Activated T-cell treated with anti-CD3 and anti-CD28 coated beads for 1 hour (primary cell): ENCODE measurements at regions not wholly inside any gene's neighbourhood (a gene's known extent, or its start where the extent isn't known, plus 50 kb on each side); places are given as distances from the start of the nearest gene placed in this dataset.
"Not testable (repeated sequence)": the region's sequence is repeated elsewhere in the genome, so short reads cannot be mapped to it uniquely, and the experiment has no call there.

ENCODE experiments used
- DNase-seq: peaks from one replicate; pipeline ENCODE4 v3.0.0-alpha.2; 2020; ENCODE audit warnings: low read depth

DNA sequence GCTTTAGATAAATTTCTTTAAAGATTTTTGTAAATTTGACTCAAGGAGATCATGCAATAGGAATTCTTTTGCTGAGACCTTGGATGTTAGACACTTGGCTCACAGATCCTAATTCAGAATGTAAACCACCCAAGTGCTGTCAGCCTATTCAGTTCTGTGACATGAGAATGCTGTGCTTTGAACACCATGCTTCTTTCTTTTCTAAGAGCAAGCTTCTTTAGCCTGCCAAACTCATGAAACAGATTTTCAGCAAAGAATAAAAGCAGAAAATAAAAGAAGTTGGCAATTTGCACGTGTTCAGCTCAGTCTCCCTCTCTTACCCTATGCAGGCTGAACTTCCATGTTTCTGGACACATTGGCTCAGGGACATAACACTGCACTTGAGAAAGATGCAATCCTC lies 845.8 kb downstream of the UQCRFS1 start:
- DNase-seq: no peak

DNA sequence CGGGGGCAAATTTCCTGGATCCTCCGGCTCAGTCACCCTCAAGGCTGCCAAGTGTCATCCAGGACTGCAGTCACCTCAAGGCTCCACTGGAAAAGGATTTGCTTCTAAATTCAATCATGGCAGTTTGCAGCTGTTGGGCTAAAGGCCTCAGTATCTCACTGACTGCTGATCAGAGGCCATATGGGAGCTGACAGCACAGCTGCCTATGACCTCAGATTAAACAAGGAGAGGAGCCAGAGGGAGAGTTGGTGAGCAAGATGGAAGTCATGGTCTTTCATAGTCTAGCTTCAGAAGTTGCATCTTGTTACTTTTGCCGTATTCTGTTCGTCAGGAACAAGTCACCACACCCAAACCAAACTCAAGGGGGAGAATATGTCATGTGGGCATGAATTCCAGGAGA lies 849.7 kb downstream of the UQCRFS1 start:
- DNase-seq: no peak

DNA sequence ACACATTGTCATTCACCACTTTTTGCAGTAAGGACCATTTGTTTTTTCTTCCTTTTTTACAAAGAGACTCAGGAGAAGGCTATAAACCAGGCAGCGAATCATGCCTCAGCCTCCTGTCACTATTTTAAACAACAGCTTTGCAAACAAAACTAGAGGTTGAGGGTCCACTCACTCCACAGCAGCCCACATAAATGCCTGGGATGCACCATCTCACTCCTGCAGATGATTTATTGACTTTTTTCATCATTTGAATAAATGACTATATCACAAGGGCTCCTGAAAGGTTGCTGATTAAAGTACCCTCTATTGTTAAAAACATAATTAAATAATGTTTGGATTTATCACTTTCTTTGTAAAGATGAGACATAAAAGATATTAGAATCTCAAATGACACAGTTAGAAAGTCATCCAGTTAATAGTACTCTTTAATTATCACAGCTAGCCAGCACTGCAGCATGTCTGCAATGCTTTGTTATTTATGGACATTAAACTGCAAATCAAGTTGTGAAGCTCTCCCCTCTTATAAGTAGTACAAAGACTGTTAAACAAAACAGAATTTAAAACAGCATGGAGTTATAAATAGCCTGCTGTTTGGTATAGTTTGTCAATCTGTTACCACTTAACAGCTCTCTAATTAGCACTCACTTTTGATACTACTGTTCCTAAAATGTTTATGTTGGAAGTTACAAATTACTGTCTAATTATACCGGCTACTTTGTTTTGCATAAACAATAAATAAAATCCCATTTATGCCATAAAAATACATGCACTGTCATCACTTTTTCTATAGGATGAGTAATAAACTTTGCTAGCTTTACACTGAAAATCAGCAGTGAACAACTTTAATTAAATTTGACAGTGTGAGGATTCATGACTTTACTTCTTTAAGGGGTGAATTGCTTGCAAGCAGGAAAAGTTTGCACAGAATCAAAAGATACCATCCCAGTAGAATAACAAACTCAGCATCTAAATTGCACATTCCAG lies 853.2 kb downstream of the UQCRFS1 start:
- no peak for DNase-seq

DNA sequence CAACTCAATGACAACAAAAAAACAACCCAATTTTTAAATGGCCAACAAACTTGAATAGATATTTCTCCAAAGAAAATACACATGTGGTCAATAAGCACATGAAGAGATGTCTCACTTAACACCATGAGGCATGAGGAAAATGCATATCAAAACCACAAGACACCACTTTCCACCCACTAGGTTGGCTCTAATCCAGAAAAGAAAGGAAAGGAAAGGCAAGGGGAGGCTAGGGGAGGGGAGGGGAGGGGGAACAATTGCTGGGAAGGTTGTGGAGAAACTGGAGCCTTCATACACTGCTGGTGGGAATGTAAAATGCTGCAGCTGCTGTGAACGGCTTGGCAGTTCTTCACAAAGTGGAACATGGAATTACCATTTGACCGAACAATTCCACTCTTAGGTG lies 854.3 kb downstream of the UQCRFS1 start:
- no peak for DNase-seq

DNA sequence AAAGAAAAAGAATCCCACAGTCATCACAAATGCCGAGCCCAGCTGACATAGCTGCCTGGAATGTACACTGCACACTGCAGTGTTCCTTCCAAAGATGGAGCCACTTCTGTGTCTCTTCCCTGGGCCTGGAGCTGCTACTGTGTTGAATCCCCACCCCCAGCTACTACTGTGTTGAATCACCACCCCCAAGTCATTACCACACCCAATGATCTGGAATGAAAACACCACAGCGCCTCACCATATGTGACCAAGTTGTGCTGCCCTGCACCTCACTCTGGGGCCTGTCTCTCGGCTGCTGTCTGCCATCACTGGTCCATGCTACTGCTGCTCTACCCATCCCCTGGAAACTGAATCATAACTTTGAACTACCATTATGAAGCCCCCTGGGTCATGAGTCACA lies 861.2 kb downstream of the UQCRFS1 start:
- DNase-seq: no peak

DNA sequence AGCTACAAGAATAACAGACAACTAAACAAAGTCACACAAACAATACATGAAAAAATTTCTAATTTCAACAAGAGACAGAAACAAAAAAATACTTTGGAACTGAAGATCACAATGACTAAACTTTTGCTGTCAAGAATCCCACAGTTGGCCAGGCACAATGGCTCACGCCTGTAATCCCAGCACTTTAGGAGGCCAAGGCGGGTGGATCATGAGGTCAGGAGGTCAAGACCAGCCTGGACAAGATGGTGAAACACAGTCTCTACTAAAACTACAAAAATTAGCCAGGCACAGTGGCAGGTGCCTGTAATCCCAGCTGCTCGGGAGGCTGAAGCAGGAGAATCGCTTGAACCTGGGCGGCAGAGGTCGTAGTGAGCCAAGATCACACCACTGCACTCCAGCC lies 861.6 kb downstream of the UQCRFS1 start:
- DNase-seq: not testable (repeated sequence)

DNA sequence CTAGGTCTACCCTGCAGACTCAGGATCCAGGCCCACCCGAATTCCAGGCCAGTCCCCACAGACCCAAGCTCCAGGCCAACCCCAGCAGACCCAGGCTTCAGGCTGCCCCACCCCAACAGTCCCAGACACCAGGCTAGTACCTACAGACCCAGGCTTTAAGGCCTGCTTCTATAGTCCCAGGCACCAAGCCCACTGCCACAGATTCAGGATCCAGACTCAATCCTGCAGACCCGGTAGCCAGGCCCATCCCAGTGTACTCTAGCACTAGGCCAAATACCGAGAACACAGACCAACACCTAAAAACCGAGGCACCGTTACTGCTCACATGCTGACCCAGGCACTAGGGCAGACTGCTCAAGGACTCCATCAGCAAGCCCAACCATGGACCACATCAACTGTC lies 862.3 kb downstream of the UQCRFS1 start:
- DNase-seq: no peak

DNA sequence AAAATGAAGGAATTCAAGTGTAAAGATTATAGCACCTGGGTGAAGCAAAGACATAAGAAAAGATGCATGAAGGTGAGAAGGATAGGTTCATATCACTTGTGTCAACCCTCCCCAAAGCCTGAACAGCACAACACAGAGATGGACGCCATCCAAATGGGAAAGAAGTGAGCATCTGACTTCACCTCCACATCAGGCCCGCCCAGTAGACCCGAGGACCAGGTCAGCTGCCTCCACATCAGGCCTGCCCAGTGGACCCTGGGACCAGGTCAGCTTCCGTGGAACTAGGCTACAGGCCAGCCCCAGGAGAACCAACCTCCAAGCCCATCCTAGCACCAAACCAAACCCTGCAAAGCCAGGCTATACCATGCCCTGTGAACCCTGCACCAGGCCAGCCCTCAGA lies 862.9 kb downstream of the UQCRFS1 start:
- DNase-seq: no peak

DNA sequence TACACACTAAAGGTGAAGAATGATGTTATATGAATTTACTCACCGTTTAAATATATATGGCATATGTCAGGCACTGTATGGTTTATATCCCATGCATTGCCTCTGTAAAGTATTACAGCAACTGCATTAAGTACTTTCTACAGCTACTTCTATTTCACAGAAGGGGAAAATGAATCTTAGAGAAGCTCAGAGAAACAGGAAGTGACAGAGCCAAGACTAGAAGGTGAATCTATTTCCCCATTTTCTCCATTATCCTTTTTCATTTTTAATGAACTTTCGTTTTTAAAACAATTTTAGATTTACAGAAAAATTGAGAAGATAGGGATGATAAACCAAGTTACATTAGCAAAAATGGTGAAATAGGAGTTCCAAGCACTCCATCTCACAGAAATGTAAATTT lies 863.3 kb downstream of the UQCRFS1 start:
- no peak for DNase-seq

DNA sequence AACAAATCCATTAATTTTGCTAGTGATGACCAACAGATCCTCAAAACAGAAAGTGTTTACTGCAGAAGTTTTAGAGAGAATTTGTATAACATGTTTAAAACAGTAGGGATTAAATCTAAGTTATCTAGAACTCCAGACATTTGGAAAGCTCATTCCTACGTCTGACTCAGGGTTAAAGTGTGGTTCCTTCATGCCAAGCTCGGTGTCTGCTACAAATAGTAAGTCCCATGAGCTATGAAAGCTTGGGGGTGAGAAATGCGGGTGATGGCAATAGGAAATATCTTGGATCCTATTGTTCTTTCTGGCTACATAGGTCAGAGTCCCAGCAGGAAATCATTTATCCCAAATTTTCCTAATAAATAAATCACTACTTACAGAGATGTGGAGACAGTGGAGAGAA lies 867.1 kb downstream of the UQCRFS1 start:
- no peak for DNase-seq

DNA sequence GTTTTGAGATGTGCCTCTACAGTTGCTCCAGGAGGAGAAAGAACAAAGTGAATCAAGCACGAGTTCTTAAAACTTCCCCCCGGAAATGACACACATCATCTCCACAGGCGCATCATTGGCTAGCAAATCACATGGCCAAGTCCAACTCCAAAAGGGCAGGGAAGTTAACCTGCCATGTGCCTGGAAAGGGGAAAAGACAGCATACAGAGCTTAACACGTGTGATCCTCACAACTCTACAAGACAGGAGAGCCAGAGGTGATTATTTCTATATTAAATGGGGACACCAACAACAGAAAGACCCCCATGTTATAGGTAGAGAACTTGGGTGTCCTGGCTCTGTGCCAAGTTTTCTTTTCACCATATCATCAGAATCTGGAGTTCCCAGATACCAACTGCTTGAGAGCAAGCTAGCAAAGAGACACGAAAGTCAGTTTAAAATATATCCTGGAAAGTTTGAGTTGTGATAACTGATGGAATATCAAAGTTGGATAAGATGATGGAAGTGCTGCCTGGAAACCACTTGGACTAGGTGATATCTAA lies 871.1 kb downstream of the UQCRFS1 start:
- DNase-seq: no peak

DNA sequence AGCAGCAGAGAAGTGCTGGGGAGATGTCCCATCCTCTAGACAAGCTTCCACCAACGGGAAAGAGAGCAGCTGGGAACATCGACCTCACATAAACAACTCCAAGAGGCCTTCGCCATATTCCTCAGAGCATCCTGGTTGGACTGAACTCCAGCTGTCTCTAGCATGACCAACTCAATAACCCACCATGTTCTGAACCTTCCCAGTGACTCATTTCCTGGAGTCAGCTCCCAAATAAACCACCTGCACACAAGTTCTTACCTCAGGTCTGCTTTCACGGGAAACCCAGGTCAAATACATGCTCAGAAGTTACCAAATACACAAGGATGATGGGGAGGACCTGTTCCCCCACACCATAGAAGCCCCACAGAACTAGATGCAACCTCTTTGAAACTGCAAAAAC lies 878.5 kb downstream of the UQCRFS1 start:
- DNase-seq: no peak

DNA sequence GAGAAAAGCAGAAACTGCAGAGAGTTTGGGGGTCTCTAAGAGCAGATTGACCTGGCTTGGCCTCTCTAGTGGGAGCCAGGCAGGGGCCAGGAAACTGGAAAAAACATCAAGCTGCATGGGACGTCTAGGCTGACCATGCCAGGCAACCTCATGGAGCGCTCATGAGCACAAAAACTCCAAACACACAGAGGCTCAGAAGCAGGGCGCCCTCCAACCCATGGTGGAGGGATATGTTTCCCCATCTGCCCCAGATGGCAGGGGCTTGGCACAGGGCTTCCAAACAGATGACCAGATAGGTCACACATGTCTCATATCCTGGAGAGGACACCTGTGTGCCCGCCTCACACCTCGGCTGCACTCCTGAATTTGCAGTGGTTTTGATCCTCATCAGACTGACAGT lies 879.0 kb downstream of the UQCRFS1 start:
- DNase-seq: no peak

DNA sequence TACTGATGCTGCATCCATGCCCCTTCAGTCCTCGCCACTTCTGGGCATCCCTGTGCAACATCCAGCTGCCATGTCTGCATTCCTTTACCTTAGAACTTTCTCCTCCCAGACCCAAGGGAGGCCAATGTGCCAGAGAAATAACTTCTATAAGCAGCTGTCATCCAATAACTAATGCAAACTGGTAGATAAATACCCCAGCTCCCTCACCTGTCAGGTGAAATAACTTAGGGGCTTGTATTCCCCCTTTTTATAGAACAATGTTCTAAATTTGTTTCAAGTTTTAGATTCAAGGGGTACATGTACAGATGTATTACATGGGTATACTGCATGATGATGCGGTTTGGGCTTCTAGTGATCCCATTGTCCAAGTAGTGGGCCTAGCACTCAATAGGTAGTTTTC lies 880.1 kb downstream of the UQCRFS1 start:
- no peak for DNase-seq

DNA sequence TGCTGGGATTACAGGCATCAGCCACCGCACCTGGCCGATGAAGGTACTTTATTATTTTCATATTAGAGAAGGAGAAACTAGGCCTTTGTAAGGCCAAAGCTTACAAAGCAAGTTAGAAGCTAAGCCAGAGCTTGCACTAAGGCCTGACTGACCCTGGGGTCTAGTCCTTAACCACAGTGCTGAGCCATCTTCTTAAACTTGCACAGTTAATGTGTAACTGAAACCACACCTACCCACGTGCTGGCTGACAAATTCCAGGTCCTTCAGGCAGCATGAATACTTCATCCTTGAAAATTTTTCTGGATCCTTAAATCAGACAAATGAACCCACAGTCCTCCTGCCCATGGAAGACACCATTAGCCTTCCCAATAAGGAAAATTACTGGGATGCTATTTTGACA lies 880.6 kb downstream of the UQCRFS1 start:
- DNase-seq: no peak

DNA sequence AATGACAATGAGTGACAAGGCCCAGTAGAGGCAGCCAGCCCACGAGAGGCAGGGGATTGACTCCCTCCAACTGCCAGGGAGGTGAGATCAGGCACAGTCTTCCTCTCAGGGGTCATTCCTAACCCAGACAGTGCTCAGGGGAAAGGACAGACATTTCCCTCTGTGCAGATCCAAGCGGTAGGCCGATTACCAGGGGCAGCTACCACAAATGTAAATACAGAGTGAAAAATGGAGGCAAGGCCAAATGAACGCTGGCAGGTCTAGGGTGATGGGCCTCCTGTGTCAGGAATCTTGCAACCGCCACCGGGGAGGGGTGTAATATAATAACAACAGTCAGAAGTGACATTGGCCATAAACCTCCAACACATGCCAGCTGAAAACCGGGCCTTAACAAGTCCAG lies 881.4 kb downstream of the UQCRFS1 start:
- DNase-seq: no peak

DNA sequence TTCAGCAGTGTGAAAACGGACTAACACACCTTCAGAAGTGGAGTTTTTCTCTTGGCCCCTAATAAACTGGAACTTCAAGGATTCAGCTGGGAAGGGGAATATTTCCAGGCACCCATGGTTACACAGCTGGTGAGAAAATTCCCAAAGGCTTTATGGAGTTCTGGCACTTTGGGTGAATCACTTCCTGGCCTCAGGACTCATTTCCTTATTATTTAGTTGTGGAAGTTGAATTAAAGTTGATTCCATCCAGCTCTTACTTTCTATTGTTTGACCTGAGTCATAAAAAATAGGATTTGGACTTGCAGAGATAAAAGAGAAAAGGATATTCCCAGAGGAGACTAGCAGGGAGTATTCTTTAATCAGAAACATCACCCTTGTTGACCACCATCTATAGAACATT lies 882.1 kb downstream of the UQCRFS1 start:
- no peak for DNase-seq

DNA sequence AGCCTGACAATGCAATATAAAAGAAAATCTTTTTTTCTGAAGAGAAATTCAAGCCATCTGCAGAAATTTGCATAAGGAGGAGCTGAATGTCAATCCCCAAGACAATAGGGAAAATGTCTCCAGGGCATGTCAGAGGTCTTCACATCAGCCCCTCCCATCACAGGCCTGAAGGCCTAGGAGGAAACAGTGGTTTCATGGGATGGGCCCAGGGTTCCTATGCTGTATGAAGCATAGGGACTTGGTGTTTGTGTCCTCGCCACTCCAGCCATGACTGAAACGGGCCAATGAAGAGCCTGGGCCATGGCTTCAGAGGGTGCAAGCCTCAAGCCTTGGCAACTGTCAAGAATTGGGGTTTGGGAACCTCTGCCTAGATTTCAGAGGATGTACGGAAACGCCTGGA lies 883.5 kb downstream of the UQCRFS1 start:
- no peak for DNase-seq

DNA sequence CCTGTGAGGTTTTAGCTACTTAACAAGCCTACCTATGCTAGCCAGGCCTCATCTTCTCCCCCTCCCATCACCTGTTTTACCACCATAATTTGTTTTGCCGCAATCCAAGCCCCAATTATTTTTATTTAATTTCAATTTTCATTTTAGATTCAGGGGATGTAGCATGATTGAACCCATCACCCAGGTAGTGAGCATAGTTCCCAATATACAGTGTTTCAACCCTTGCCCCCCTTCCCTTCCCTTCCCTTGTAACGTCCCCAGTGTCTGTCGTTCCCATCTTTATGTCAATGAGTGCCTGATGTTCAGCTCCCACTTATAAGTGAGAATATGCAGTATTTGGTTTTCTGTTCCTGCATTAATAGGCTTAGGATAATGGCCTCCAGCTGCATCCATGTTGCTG lies 885.0 kb downstream of the UQCRFS1 start:
- no peak for DNase-seq

DNA sequence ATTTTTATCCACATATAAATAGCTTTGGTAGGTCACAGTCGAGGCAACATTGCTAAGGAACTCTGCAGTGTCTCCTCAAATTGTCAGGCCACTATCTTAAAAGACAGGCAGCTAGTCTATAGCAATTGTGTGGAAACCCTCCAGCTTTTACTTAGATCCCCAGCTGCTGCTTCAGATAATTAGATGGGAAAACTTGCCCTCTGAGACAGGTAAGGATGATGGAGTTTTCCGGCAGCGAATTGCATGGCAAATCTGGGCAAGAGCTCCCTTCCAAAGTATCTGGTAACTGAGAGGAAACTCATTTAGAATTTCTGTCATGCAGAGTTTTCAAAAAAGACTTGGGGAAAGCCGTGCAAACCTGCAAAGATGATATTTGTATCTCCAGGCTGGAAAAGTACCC lies 886.2 kb downstream of the UQCRFS1 start:
- no peak for DNase-seq

DNA sequence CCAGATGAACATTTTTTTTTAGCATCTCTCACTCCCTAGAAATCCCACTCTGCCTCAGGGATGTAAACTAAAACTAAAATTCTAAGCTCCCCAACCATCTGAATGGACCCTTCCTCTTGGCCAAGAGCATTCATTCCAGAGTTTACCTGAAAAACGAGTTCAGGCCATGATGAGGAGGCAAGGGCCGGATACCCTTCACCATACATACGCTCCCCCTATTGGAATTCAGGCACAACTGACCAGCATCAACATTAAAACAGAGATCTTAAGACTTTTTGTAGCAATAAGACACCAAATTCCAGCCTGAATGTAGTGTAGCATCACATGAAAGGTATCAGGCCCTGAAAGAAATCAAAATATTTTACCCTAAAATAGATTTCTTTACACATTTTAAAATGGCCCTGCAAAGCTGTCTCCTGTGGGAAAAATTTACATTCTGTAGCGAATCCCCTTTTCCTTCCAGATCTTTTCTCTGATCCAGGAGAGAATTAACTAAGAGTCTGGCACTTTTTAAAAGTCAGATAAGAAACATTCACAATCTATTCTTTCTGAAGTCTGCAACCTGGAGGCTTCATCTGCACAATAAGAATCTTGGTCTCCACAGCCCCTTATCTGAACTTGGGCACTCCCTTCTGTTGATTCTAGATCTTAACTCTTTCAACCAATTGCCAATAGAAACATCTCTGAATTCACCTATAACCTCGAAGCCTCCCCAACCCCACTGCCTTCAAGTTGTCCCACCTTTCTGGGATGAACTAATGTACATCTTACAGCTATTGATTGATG lies 888.5 kb downstream of the UQCRFS1 start:
- no peak for DNase-seq

DNA sequence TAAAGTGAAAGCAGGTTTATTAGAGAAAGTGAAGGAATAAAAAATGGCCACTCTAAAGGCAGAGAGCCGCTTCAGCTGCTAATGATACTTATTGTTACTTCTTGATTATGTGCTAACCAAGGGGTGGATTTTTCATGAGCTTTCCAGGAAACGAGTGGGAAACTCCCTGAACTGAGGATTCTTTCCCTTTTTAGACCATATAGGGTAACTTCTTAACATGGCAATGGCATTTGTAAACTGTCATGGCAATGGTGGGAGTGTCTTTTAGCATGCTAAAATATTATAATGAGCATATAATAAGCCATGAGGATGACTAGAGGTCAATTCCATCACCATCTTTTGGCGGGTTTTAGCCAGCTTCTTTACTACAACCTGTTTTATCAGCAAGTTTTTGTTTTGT lies 890.0 kb downstream of the UQCRFS1 start:
- no peak for DNase-seq

DNA sequence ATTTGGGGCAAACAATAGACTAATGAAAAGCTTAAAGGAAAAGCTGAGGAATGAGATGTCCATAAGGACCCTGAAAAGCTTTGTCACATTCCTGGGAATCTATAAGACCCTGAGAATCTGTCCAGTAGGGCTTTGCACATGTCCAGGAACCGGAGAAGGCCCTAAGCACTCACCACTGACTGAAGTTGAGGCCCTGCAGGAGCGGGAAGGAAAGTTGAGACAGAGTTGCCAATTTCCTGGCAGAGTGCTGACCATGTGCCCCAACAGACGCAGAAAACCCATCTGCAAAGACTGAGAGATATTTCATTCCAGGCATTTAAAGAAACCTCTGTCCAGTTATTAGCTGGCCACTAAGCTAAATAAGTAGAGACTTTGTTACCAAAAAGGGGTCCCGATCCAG lies 890.5 kb downstream of the UQCRFS1 start:
- no peak for DNase-seq
